B cell (primary cell): ENCODE measurements at regions not wholly inside any gene's neighbourhood (a gene's known extent, or its start where the extent isn't known, plus 50 kb on each side); places are given as distances from the start of the nearest gene placed in this dataset.

Experiments used
- ATAC-seq: fragments of 200-7000 bp; cut with Tn5 transposase; one replicate; pipeline ENCODE4 v1.10.0; 2021; ENCODE audit warnings: low read depth, mild to moderate bottlenecking, moderate number of reproducible peaks, moderate library complexity
- CTCF ChIA-PET: fragments of 350-600 bp; sonication (Branson Sonifier 250); formaldehyde crosslinking; loops from one replicate; lab custom pipeline; 2021; ENCODE audit warnings: antibody characterized with exemption, inconsistent platforms; lab: Charles Lee
- POLR2A ChIA-PET: fragments of 350-600 bp; sonication (Branson Sonifier 250); formaldehyde crosslinking; loops from one replicate; lab custom pipeline; 2021; ENCODE audit warnings: antibody characterized with exemption; lab: Charles Lee
- DNase-seq: peaks from one replicate; pipeline ENCODE4 v3.0.0; 2013
- H2AFZ ChIP-seq: 2 replicates; pipeline ENCODE4 v1.6.1; 2012; ENCODE audit warnings: mild to moderate bottlenecking, low read depth, low read length; ENCODE audit not compliant: insufficient read depth, poor library complexity, severe bottlenecking
- H3K27ac ChIP-seq, 2 donors: 1 replicate in 1 of 2; 2 replicates in 1 of 2; pipeline ENCODE4 v1.5.1; 2012 to 2013; ENCODE audit warnings: low read length in 2 of 2, mild to moderate bottlenecking in 2 of 2, moderate library complexity in 1 of 2
- H3K27me3 ChIP-seq, 4 experiments: fragments of 200-600 bp in 1 of 4; sonication (generic) in 1 of 4; replicated peaks in 1 of 4; 1 replicate in 2 of 4; 2 replicates in 2 of 4; pipeline versions ENCODE4 v1.6.1 to v1.7.0; 2013 to 2016; ENCODE audit warnings: low read length in 3 of 4, mild to moderate bottlenecking in 2 of 4, mixed read lengths in 1 of 4, moderate library complexity in 1 of 4; ENCODE audit not compliant: insufficient read depth in 4 of 4, control insufficient read depth in 3 of 4; ENCODE audit errors: control extremely low read depth in 1 of 4
- H3K36me3 ChIP-seq, 2 experiments: replicated peaks in 1 of 2; 1 replicate in 1 of 2; 2 replicates in 1 of 2; pipeline versions ENCODE4 v1.6.1 to v1.7.1; 2013; ENCODE audit warnings: low read length in 1 of 2; ENCODE audit not compliant: insufficient read depth in 2 of 2, control insufficient read depth in 1 of 2; ENCODE audit errors: control extremely low read depth in 1 of 2, extremely low read depth in 1 of 2
- H3K4me1 ChIP-seq, 2 donors: fragments of 200-600 bp in 1 of 2; sonication (generic) in 1 of 2; 1 replicate in 1 of 2; 2 replicates in 1 of 2; pipeline versions ENCODE4 v1.5.1 to v1.6.1; 2013 to 2017; ENCODE audit warnings: low read length in 2 of 2; ENCODE audit not compliant: control insufficient read depth in 2 of 2, insufficient read depth in 2 of 2
- H3K4me2 ChIP-seq: replicated peaks from 2 replicates; pipeline ENCODE3; 2012; ENCODE audit warnings: mild to moderate bottlenecking, low read depth, low read length; ENCODE audit not compliant: poor library complexity, severe bottlenecking
- H3K4me3 ChIP-seq, 5 experiments: fragments of 200-600 bp in 1 of 5; sonication (generic) in 1 of 5; 1 replicate in 3 of 5; 2 replicates in 2 of 5; pipeline versions ENCODE4 v1.5.1 to v1.7.0; 2011 to 2016; ENCODE audit warnings: low read length in 4 of 5, mild to moderate bottlenecking in 4 of 5, low read depth in 2 of 5, control low read depth in 1 of 5, moderate library complexity in 1 of 5; ENCODE audit not compliant: insufficient read depth in 1 of 5; ENCODE audit errors: control extremely low read depth in 1 of 5, extremely low read depth in 1 of 5
- H3K79me2 ChIP-seq: fragments of 200-600 bp; sonication (generic); one replicate; pipeline ENCODE4 v1.6.0; 2016; ENCODE audit warnings: low read length; ENCODE audit not compliant: control insufficient read depth, insufficient read depth
- H3K9ac ChIP-seq: fragments of 200-600 bp; sonication (generic); 2 replicates; pipeline ENCODE4 v1.6.1; 2017; ENCODE audit warnings: mild to moderate bottlenecking, low read length, moderate library complexity
- H3K9me3 ChIP-seq, 3 donors: one replicate each; pipeline versions ENCODE4 v1.6.1 to v1.7.1; 2013; ENCODE audit warnings: low read length in 2 of 3; ENCODE audit not compliant: control insufficient read depth in 2 of 3, insufficient read depth in 1 of 3; ENCODE audit errors: control extremely low read depth in 1 of 3
- H4K20me1 ChIP-seq: 2 replicates; pipeline ENCODE4 v1.6.0; 2012; ENCODE audit warnings: mild to moderate bottlenecking, low read length; ENCODE audit not compliant: insufficient read depth, control insufficient read depth, poor library complexity, severe bottlenecking
- H3K27ac Mint-ChIP-seq: one replicate; pipeline ENCODE4 v1.8.0; 2021; ENCODE audit warnings: mixed read lengths
- H3K27me3 Mint-ChIP-seq: one replicate; pipeline ENCODE4 v1.8.0; 2021; ENCODE audit warnings: mixed read lengths
- H3K4me1 Mint-ChIP-seq: one replicate; pipeline ENCODE4 v1.8.0; 2021; ENCODE audit warnings: mixed read lengths
- H3K4me3 Mint-ChIP-seq: one replicate; pipeline ENCODE4 v1.8.0; 2021; ENCODE audit warnings: mixed read lengths
- H3K9me3 Mint-ChIP-seq: one replicate; pipeline ENCODE4 v1.8.0; 2022; ENCODE audit warnings: mixed read lengths; ENCODE audit not compliant: insufficient read depth
- CTCF ChIP-seq: fragments of 200-600 bp; IDR thresholded peaks from one replicate; pipeline ENCODE4 v1.8.0; 2022; ENCODE audit warnings: antibody characterized with exemption, mild to moderate bottlenecking
- EZH2 ChIP-seq: IDR thresholded peaks from 2 replicates; pipeline ENCODE4 v1.6.1; 2012; ENCODE audit warnings: borderline replicate concordance, low read depth, mild to moderate bottlenecking, moderate library complexity, low read length; ENCODE audit not compliant: insufficient read depth, poor library complexity, severe bottlenecking
- WGBS: methylation state at CpG from one replicate; pipeline ENCODE4 v1.1.5; 2013; ENCODE audit warnings: missing lambda C conversion rate; ENCODE audit not compliant: insufficient coverage; 5-methylcytosine and 5-hydroxymethylcytosine counted together
- intact Hi-C: fragments of 100-400 bp; cut with micrococcal nuclease; formaldehyde crosslinking; loops from one replicate; pipeline ENCODE4 v1.10.0; 2022

GRCh38 chr5:56464935-56465768, 232.0 kb upstream of the ANKRD55 start:
- CTCF ChIA-PET: no interaction called here
- H3K27ac Mint-ChIP-seq: peak overlapping the region; percentile 21
- no peaks in the 10 kb centered on the region for H3K9me3 Mint-ChIP-seq

More at GRCh38 chr5:56464935-56465768, 232.0 kb upstream of the ANKRD55 start:
- no peak for ATAC-seq
- POLR2A ChIA-PET: no interaction called here
- Histone ChIP-seq H3K9me3 (no peaks in the 10 kb centered on the region), H3K27ac (no peak overlapping the region), H2AFZ (peak overlapping the region; percentile 2), H3K27me3 (no peaks in the 10 kb centered on the region), H3K9ac (no peak overlapping the region), H4K20me1 (no peaks in the 10 kb centered on the region), H3K79me2 (peaks cover 4% of the 10 kb centered on the region), H3K4me3 (no peak overlapping the region), H3K4me1 (peaks cover 16 to 19% of the 10 kb centered on the region in 2 donors), H3K4me2 (peak overlapping the region; percentile 10), H3K36me3 (no peaks in the 10 kb centered on the region)
- WGBS: 93% methylated on average over 1 of the region's 10 CpGs
- TF ChIP-seq CTCF: no peak
- TF ChIP-seq EZH2: no peak
- H3K4me3 Mint-ChIP-seq: no peak overlapping the region
- no peaks in the 10 kb centered on the region for H3K27me3 Mint-ChIP-seq
- intact Hi-C loops: no loop called here
- peaks cover 32% of the 10 kb centered on the region for H3K4me1 Mint-ChIP-seq
- no peak for DNase-seq
